GM04504 (cell line): ENCODE measurements at regions not wholly inside any gene's neighbourhood (a gene's known extent, or its start where the extent isn't known, plus 50 kb on each side); places are given as distances from the start of the nearest gene placed in this dataset.
"Not testable (repeated sequence)": the region's sequence is repeated elsewhere in the genome, so short reads cannot be mapped to it uniquely, and the experiment has no call there.

ENCODE experiments used
- DNase-seq: peaks from one replicate; pipeline ENCODE4 v3.0.0-alpha.2; 2012; ENCODE audit warnings: low read depth

DNA sequence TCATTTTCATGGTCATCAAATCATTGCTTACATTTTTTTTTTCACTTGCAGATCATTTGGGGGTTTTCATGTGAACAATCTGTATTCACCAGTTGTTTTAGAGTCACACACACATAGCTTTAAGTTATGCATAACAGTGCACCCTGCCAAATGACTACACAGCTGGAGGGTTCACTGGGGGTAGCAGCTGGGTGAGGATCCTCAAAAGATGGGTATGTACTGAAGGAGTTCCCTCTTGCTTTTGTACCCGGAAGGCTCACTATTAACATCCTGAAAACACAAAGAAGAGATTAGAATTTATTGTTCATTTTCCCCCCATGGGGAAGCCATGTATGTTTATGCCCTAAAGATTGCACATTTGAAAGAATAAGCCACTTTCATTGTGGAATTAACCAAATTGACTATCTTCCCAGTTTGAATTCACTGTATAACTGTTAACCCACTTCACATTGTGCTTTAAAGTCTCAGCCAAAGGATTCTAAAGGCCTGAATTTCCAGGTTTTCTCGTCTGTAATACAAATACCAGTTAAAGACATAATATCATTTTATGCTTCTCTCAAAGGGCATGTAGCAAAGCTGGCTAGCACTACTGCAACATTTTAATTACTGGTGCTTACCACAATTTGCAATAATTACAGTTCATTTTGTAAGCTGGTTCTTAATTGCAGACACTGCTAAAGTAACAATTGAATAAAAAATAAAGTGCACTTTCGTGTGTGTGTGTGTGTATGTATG, 466.4 kb upstream of the MEF2C start:
- no peak for DNase-seq

- no peak for DNase-seq
These were observed 463.6 kb upstream of the MEF2C start for GRCh38 chr5:89346573-89346972.

- no peak for DNase-seq
These were observed 460.7 kb upstream of the MEF2C start for GRCh38 chr5:89343666-89344065.

GRCh38 chr5:89342106-89342876, 459.3 kb upstream of the MEF2C start:
- peak; percentile 83 for DNase-seq

GRCh38 chr5:89338935-89339334, 456.0 kb upstream of the MEF2C start:
- peak; percentile 80 for DNase-seq

DNA sequence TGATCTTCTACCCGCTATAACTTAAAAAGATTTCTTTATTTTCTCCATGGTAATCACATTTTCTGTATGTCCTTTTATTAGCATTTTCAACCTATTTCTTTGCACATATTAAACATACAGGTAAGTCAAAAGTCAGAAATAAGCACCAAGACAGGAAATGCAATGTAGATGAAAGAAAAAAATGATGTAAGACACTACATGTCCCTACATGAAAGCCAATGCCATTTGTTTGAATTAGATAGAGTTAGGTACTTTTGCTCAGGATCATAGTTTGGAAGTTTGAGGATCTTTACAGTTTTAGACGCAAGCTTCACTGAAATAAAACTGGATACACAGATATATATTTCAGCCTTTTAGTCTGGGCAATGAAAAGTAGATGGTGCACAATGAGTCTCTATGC, 453.1 kb upstream of the MEF2C start:
- DNase-seq = no peak

DNA sequence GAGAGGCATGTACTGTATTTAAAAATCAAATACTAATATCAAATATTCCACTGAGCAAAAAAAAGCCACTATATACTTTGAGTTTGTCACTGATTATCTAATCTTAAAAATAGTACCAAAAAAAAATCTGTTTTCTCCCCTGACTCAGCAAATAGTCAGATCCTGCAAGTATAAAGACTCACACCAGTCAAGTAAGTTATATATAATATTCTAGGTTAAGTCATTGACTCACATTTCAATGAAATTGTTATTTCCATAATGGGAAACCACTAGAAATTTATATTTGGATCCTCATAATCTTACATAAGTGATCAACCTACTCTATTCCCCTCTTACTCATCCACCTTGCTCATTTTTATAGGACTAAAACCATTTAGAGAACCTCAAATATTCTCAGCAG, 447.2 kb upstream of the MEF2C start:
- no peak for DNase-seq

DNA sequence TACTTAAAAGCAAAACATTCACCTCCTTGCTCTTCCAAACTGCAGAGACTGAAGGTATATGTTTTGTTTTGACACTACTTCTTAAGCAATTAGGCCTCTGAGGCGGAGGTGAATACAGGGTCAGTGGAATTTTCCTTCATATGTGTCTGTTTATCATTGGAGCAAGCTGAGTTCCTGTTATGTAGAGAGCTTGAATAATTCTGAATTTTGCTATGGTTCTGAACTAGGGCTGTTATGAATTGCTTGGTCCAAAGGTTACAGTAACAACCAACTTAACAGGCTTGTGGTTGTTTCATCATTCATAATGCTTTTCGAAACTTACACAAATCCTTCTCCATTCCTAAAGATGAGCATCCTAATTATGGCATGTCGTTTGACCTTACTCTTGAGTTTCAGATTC, 444.6 kb upstream of the MEF2C start:
- DNase-seq = no peak

DNA sequence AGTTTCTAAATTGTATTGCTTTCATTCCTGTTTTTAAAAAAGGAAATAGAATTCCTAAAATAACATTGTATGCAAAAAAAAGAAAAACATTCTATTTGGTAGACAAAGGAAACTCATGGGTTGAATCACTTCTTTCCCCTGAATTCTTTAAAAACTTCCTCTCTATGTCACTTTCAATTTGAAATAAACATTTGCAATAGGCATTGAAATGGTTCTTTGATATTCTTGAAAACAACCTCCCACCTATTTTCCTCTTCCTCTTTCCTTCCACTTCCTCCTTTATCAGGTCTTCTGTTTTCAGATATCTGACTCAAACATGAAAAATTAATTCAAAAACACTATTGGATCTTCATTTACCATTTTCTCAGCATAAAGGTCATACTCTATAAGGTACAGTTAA, 442.0 kb upstream of the MEF2C start:
- DNase-seq = no peak

DNA sequence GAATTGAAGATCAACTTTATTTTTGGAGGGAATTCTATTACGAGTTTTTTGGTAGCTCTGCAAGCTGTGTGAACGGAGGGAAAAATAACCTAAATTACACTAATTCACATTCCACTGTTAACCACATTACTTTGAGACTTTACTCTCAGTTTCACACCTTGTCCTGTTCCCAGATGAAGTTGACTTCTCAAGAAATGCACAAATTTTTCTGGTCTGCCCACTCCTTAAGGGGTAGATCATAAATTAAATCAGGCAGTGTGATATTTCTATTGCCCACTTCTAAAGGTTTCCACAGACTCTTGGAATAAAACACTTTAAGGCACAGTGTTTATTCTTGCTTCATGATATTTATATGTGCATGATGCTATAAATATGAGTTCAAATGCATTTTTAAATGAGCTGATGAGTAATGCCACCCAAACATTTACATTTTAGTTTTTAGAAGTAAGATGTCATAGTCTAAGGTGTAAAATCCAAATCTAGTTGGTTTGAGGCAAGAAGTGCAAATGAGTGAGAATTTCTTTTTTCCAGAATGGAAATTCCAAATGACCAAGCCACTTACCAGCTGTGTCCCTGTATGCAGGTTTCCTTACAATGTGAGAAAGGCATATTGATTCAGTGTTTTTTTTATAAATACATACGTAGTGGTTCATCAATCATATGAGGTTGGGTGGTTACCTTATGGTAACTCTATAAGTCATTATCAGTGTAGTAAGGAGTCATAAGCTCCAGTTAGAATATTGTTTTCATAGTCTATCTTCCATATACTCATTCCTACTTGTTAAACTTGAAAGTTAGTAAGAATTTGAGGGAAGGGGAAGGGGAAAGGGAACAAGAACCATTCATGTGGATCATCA, 437.7 kb upstream of the MEF2C start:
- DNase-seq = no peak

DNA sequence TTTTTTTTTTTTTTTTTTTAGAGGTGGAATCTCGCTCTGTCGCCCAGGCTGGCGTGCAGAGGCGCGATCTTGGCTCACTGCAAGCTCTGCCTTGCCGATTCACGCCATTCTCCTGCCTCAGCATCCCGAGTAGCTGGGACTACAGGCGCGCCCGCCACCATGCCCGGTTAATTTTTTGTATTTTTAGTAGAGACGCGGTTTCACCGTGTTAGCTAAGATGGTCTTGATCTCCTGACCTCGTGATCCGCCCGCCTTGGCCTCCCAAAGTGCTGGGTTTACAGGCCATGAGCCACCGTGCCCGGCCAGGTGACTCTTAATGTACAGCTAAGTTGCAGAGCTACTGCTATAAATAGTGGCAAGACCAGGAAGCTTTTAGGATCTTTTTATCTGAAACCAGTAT, 434.9 kb upstream of the MEF2C start:
- DNase-seq = not testable (repeated sequence)

DNA sequence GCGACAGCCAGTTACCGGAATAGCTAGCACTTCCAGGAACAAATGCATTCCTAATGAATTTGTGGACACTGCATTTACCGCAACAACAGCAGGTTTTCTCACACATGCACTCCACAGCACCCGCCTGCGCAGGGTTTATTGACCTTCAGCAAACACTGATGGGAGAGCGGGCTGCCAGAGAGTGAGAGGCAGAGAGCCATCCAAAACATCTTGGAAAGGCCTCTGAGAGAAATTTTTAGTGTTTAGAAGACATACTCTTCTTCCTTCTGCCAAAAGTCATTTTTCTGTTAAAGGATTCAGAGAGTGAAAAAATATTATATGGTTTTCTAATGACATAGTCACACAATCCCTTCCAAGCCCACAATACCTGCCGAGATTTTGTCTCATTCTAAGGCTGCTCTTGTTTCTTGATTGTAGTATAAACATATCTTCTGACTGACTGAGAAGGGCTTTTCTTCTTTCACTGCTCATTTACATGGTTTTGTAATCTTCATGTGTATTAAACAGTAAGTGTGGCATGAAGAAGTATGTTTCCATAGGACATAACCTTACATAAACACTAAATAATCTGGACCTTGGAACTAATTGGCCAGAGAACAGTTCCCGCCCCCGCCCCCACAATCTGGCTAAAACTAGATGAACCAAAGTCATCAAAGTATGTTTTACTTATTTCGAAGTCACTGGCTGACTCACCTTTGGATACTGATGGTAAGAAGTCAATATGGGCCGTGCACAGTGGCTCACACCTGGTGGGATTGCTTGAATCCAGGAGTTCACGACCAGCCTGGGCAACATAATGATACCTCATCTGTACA, 432.5 kb upstream of the MEF2C start:
- no peak for DNase-seq

DNA sequence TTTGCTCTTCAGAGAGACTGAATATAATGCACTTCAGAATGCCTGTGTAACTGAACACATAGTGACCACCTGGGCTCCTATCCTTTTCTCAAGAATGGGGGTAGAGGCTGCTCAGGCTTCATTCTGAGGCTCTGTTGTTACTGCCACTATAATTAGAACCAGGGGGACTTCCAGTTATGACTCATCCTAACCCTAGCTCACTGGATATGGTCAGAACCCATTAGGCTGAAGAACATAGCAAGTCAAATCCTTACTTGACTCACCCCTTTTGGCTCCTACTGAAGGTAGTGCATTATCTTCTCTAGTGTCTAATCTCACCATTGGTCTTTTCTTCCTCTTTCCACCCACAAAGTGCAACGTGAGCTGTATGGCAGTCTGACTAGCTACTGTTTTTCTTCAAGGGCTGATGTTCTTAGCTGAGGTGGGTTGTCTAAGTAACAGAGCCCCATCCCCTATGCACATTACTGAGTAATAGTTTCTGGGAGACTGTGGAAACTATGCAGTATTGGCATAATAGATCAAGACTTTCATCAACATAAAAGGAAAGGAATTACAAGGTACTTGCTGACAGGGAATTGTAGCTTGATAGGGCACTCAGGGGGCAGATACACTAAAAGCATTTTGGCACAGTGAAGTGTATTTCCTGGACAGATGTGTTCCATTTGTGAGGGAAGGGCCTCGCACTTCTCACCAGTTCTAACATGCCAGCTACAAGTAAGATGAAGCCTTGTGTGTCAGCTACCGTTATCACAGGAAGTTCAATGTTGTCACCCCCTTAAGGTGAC, 431.0 kb upstream of the MEF2C start:
- peak; percentile 57 for DNase-seq

DNA sequence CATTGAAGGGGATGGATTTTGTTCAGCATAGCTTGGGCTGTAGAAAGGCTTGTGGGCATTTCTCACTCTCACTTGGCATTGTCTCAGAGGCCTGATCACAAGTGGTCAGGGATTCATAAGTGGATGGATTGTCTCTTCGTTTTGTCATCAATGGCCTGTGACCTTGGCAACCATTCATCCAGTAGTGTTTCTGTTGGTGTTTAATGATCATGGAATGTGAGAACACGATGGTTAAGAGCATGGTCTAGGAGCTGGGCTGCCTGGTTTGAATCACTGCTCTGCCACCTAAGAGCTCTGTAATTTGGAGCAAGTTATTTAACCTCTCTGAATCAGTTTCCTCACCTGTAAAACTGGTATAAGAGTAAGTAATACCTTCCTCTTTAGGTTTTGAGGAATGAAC, 430.1 kb upstream of the MEF2C start:
- peak; percentile 28 for DNase-seq

DNA sequence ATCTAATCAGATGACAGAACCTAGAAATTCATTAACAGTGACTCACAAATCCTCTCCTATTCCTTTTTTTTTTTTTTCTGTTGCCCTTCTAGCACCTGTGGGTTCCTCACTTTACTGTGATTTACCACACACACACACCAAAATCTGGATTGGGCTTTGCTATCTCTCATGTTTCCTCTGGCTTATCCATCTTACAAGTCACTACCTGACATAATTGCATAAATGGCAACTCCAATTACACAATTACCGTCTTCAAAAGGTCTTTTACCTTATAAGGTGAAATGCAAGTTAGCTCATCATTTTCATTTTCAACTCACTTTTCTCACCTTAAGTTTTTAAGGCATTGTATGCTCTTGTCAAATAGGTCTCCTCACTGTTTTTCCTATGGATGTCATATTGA, 426.3 kb upstream of the MEF2C start:
- DNase-seq = no peak

- DNase-seq = no peak
These were observed 425.6 kb upstream of the MEF2C start for GRCh38 chr5:89308606-89309040.

DNA sequence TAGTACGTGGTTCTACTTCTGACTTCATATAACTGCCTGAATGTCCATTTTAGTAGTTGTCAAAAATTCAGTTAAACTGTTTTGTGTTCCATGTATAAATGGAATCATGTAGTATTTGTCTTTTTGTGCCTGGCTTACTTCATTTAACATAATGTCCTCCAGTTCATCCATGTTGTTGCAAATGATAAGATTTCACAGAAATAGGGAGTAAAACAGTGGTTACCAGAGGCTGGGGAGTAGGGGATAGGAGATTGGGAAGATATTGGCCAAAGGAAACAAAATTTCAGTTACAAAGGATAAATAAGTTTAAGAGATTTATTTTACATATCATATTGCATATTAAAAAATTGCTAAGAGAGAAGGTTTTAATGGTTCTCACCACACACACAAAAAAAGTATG, 425.0 kb upstream of the MEF2C start:
- DNase-seq = no peak

DNA sequence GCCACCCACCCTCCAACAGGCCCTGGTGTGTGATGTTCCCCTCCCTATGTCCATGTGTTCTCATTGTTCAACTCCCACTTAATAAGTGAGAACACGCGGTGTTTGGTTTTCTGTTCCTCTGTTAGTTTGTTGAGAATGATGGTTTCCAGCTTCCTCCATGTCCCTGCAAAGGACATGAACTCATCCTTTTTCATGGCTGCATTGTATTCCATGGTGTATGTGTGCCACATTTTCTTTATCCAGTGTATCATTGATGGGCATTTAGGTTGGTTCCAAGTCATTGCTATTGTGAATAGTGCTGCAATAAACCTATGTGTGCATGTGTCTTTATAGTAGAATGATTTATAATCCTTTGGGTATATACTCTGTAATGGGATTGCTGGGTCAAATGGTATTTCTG, 424.2 kb upstream of the MEF2C start:
- DNase-seq = not testable (repeated sequence)

DNA sequence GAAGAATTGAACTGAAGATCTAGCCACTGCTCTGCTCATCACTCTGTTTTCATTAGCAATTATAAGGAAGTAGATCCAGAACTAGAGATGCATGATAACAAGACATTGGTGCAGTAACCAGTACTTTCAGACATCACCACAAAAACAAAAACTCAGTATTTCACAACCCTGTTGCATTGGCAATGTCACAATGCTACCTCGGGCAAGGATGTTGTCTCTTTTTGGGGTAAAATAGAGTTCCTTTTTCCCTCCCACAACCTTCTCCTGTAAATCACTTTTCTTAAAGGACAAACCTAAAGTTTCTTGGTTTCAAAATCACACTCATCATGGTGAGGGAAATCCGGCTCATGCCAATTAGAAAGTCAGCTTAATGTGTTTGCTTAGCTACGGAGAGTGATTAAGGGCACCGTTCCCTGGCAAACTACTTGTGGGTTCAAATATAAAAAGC, 420.1 kb upstream of the MEF2C start:
- no peak for DNase-seq

DNA sequence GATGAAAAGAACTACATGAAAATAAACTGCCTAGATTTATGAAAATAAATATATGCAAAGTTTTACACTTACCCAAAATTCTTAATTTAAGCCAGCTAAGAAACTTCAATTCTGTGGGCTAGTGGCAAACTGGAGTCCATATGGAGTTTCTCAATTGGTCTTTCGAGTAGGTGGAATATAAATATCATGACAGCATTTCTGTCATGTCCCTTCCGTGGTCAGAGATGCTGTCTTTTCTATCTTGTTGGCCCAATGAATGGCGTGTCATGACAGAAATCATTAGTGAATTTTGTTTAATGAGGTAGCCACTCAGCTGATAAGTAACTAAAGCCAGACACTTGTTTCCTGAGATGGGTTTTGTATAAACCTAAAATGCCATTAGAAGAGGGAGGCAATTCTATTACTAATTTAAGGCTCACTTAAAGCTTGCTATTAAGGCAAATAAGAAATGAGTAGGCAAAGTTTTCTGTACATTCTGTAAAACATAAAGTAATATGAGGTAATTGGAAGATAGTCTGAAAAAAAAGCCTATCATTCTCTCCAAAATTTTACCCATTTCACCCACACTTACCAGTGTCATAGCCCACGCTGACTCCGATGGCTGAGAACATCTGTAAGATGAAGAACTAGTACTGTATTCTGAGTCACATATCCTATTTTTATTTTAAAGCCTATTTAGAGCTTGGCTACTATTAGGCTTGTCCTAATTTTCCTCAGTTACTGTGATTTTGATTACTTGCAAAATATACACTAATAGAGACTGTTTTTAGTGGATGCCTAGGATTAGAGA, 419.3 kb upstream of the MEF2C start:
- DNase-seq = no peak
